NB4 (cell line): ENCODE measurements at regions not wholly inside any gene's neighbourhood (a gene's known extent, or its start where the extent isn't known, plus 50 kb on each side); places are given as distances from the start of the nearest gene placed in this dataset.
A peak's percentile ranks its signal among the peaks of the same experiment; 100 is the strongest.

Source experiments
- DNase-seq: peaks from one replicate; pipeline ENCODE4 v3.0.0; 2010; ENCODE audit warnings: low read depth
- H3K4me3 ChIP-seq: one replicate; pipeline ENCODE4 v1.5.1; 2011; ENCODE audit warnings: mild to moderate bottlenecking, low read depth, low read length, moderate library complexity
- CTCF ChIP-seq: IDR thresholded peaks from one replicate; pipeline ENCODE4 v1.5.1; 2012; ENCODE audit warnings: low read depth, low read length
- MAX ChIP-seq: IDR thresholded peaks from 2 replicates; pipeline ENCODE4 v1.6.1; 2011; ENCODE audit warnings: low read depth, low read length
- MYC ChIP-seq: IDR thresholded peaks from 2 replicates; pipeline ENCODE4 v1.6.1; 2011; ENCODE audit warnings: low read depth, low read length
- POLR2A ChIP-seq: IDR thresholded peaks from 2 replicates; pipeline ENCODE4 v1.6.1; 2011; ENCODE audit warnings: mild to moderate bottlenecking; ENCODE audit not compliant: insufficient read length; ENCODE audit errors: extremely low read depth

- DNase-seq = no peak
- TF ChIP-seq POLR2A (no peak), MAX (no peak), MYC (no peak), CTCF (no peak)
- no peak overlapping the region for H3K4me3 ChIP-seq
Observed at GRCh38 chr1:73717976-73718375, 480.0 kb downstream of the LRRIQ3 start.

- no peak for DNase-seq
- TF ChIP-seq POLR2A (no peak), MAX (no peak), MYC (no peak), CTCF (no peak)
- H3K4me3 ChIP-seq = no peak overlapping the region
Observed at GRCh38 chr1:73711089-73711488, 486.9 kb downstream of the LRRIQ3 start.

- no peak overlapping the region for H3K4me3 ChIP-seq
- DNase-seq = no peak
- TF ChIP-seq POLR2A (no peak), CTCF (no peak), MYC (no peak), MAX (no peak)
Observed at GRCh38 chr1:73701826-73702225, 496.1 kb downstream of the LRRIQ3 start.

GRCh38 chr1:73676186-73676585, 521.8 kb downstream of the LRRIQ3 start:
- no peak for DNase-seq
- TF ChIP-seq CTCF (no peak), MYC (no peak), POLR2A (no peak), MAX (no peak)
- no peak overlapping the region for H3K4me3 ChIP-seq

- DNase-seq = peak; percentile 3
- TF ChIP-seq CTCF (peak; percentile 29), MYC (no peak)
- no peak overlapping the region for H3K4me3 ChIP-seq
Observed at GRCh38 chr1:73674945-73675561, 522.9 kb downstream of the LRRIQ3 start.

GRCh38 chr1:73673971-73674370, 524.0 kb downstream of the LRRIQ3 start:
- TF ChIP-seq MAX (no peak), MYC (no peak), CTCF (no peak), POLR2A (no peak)
- H3K4me3 ChIP-seq = no peak overlapping the region
- DNase-seq = no peak
